Lung (tissue), 11 donors: ENCODE measurements at regions not wholly inside any gene's neighbourhood (a gene's known extent, or its start where the extent isn't known, plus 50 kb on each side); places are given as distances from the start of the nearest gene placed in this dataset.

ENCODE experiments used
- ATAC-seq: fragments of 200-7000 bp; cut with Tn5 transposase; one replicate; pipeline ENCODE4 v1.9.1; 2020; ENCODE audit warnings: moderate number of reproducible peaks; ENCODE audit not compliant: insufficient read depth, low FRiP score
- DNase-seq, 3 donors: peaks; one replicate each; pipeline ENCODE4 v3.0.0-alpha.2; 2013 to 2017
- H3K27ac ChIP-seq, 2 donors: one replicate each; pipeline ENCODE4 v1.5.1; 2013; ENCODE audit warnings: mild to moderate bottlenecking in 2 of 2, moderate library complexity in 2 of 2, control low read depth in 1 of 2, inconsistent platforms in 1 of 2, low read depth in 1 of 2, low read length in 1 of 2
- H3K27me3 ChIP-seq, 3 donors: one replicate each; pipeline ENCODE4 v1.5.1; 2013; ENCODE audit warnings: low read length in 2 of 3; ENCODE audit not compliant: control insufficient read depth in 3 of 3, insufficient read depth in 3 of 3
- H3K36me3 ChIP-seq, 4 donors: one replicate each; pipeline ENCODE4 v1.5.1; 2013; ENCODE audit warnings: low read length in 4 of 4, mild to moderate bottlenecking in 1 of 4, moderate library complexity in 1 of 4; ENCODE audit not compliant: control insufficient read depth in 4 of 4, insufficient read depth in 4 of 4
- H3K4me1 ChIP-seq, 5 donors: one replicate each; pipeline ENCODE4 v1.5.1; 2013; ENCODE audit warnings: low read length in 5 of 5, mild to moderate bottlenecking in 2 of 5, moderate library complexity in 1 of 5; ENCODE audit not compliant: control insufficient read depth in 5 of 5, insufficient read depth in 5 of 5
- H3K4me3 ChIP-seq: one replicate; pipeline ENCODE4 v1.5.1; 2013; ENCODE audit warnings: mild to moderate bottlenecking, control low read depth, moderate library complexity
- H3K9ac ChIP-seq, 2 donors: one replicate each; pipeline ENCODE4 v1.5.1; 2013; ENCODE audit warnings: low read length in 2 of 2, control low read depth in 1 of 2; ENCODE audit not compliant: insufficient read depth in 1 of 2
- H3K9me3 ChIP-seq, 4 donors: one replicate each; pipeline ENCODE4 v1.5.1; 2013; ENCODE audit warnings: low read length in 3 of 4, mild to moderate bottlenecking in 1 of 4, moderate library complexity in 1 of 4; ENCODE audit not compliant: control insufficient read depth in 4 of 4, insufficient read depth in 3 of 4
- WGBS, 2 donors: extraction: QIAGEN DNeasy Blood & Tissue Kit; methylation state at CpG; one replicate each; pipeline ENCODE4 v1.1.7; 2013; 5-methylcytosine and 5-hydroxymethylcytosine counted together
- TF ChIP-seq, protein P1 (sequence below): IDR thresholded peaks from 2 replicates; pipeline ENCODE4 v1.5.1; 2012; ENCODE audit warnings: mild to moderate bottlenecking; ENCODE audit errors: control extremely low read depth, extremely low read depth
- donor health status: control.
- donor health status: control.
- donor health status: Bipolar disorder and iron deficiency.
- donor health status: healthy.
- donor health status: DM: yes; HTN: yes; CAD: no.

DNA sequence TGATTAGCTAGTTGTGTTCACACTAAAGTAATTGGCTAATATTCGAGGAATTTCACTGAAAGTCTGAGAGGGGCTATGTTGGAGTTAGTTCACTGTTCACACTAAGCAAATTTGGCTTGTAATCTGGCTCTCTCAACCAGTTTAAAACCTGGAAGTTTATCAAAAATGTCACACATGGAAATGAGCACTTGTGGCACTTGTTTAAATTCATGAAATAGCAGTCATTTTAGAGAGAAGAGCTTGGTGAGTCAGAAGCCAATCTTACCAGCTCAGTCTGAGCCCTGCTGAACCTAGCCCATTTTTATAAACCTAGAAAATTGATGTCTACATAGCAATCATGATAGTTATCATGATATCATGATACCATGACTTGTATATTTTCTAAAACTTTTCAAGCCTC, 90.7 kb upstream of the JADE1 start:
- ATAC-seq (no peak), DNase-seq (peak in 2 of 3 donors; percentile 31 to 62)
- TF ChIP-seq, protein P1, sequence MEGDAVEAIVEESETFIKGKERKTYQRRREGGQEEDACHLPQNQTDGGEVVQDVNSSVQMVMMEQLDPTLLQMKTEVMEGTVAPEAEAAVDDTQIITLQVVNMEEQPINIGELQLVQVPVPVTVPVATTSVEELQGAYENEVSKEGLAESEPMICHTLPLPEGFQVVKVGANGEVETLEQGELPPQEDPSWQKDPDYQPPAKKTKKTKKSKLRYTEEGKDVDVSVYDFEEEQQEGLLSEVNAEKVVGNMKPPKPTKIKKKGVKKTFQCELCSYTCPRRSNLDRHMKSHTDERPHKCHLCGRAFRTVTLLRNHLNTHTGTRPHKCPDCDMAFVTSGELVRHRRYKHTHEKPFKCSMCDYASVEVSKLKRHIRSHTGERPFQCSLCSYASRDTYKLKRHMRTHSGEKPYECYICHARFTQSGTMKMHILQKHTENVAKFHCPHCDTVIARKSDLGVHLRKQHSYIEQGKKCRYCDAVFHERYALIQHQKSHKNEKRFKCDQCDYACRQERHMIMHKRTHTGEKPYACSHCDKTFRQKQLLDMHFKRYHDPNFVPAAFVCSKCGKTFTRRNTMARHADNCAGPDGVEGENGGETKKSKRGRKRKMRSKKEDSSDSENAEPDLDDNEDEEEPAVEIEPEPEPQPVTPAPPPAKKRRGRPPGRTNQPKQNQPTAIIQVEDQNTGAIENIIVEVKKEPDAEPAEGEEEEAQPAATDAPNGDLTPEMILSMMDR: no peak
- H3K4me1 ChIP-seq: peaks cover 0 to 3% (median 0%) of the 10 kb centered on the region in 5 donors
- H3K4me3 ChIP-seq: no peak overlapping the region
- H3K27ac ChIP-seq: no peak overlapping the region
- WGBS, 2 donors: 57 to 75% methylated on average over 1 of the region's 1 CpG
- H3K36me3 ChIP-seq: no peaks in the 10 kb centered on the region
- H3K9me3 ChIP-seq: no peaks in the 10 kb centered on the region
- no peaks in the 10 kb centered on the region for H3K27me3 ChIP-seq
- no peak overlapping the region for H3K9ac ChIP-seq

DNA sequence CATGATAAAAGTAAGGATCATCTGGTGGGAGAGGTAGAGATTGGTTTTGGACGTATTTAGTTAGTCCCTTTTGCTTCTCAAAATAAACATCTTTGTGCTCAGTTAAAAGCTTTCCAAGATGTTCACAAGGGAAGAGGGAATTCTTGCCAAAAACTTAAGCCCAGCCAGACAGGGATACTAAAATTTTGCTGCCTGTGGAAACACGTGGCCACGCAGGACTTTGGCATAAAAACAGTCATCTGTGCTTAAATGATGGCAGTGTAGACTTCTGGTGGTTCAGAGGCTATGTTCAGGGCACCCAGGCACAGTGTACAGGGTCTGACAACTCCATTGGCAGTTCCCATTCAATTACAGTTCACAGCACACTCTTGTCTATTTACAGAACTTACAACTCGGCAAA, 93.2 kb upstream of the JADE1 start:
- Histone ChIP-seq H3K4me1 (peaks cover 0 to 3% (median 0%) of the 10 kb centered on the region in 5 donors), H3K9ac (no peak overlapping the region), H3K4me3 (no peak overlapping the region), H3K9me3 (no peaks in the 10 kb centered on the region), H3K27ac (no peak overlapping the region), H3K27me3 (no peaks in the 10 kb centered on the region), H3K36me3 (no peaks in the 10 kb centered on the region)
- ATAC-seq (no peak), DNase-seq (peak in 1 of 3 donors; percentile 20)
- WGBS, 2 donors: 66 to 81% methylated on average over 4 of the region's 4 CpGs
- TF ChIP-seq, protein P1: no peak

DNA sequence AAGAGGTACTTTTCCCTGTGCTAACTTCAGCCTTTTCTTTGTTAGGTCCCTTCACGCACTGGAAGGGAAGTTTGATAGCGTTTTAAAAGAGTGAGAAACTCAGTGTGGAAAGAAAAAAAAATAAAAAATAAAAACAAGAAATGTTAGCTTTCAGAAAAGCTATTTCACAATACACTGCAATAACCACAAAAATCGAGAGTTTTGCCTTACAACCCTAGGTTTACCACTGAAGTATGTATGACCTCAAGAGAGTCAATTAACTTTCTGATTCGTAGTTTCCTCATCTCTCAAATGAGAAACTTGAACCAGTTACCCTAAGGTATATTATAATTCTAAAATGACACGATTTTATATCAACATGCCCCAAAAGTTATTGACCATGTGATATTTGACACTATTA, 93.9 kb upstream of the JADE1 start:
- Histone ChIP-seq H3K27ac (no peak overlapping the region), H3K36me3 (no peaks in the 10 kb centered on the region), H3K27me3 (no peaks in the 10 kb centered on the region), H3K4me1 (peaks cover 0 to 3% (median 0%) of the 10 kb centered on the region in 5 donors), H3K9me3 (no peaks in the 10 kb centered on the region), H3K9ac (no peak overlapping the region), H3K4me3 (no peak overlapping the region)
- TF ChIP-seq, protein P1: no peak
- no peak for DNase-seq
- WGBS, 2 donors: 65 to 72% methylated on average over 5 of the region's 5 CpGs
- no peak for ATAC-seq

DNA sequence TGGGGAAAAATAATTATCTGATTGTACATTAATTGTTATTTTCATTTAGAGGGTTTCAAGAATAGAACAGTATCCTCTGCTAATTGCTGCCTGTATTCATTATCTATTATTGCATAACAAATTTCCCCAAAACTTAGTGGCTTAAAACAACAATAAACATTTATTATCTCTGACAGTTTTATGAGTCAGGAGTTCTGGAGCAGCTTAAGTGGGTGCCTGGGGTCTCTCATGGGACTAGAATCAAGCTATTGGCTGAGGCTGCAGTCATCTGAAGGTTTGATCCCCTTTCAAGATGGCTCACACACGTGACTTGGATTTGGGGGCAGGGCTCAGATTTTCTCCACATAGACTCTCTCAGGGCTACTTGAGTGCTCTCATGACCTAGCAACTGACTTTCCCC, 98.1 kb upstream of the JADE1 start:
- H3K9ac ChIP-seq: no peak overlapping the region
- no peak overlapping the region for H3K4me3 ChIP-seq
- H3K27ac ChIP-seq: no peak overlapping the region
- H3K9me3 ChIP-seq: no peaks in the 10 kb centered on the region
- peaks cover 0 to 3% (median 0%) of the 10 kb centered on the region in 5 donors for H3K4me1 ChIP-seq
- TF ChIP-seq, protein P1: no peak
- DNase-seq (no peak), ATAC-seq (no peak)
- WGBS, 2 donors: 61 to 91% methylated on average over 1 of the region's 1 CpG
- H3K36me3 ChIP-seq: no peaks in the 10 kb centered on the region
- no peaks in the 10 kb centered on the region for H3K27me3 ChIP-seq
